ENCODE measurements at regions not wholly inside any gene's neighbourhood (a gene's known extent, or its start where the extent isn't known, plus 50 kb on each side); places are given as distances from the start of the nearest gene placed in this dataset.
"Not testable (repeated sequence)": the region's sequence is repeated elsewhere in the genome, so short reads cannot be mapped to it uniquely, and the experiment has no call there.

- no peak for DNase-seq
- intact Hi-C loops (cut with DNase I): no loop called here
These were observed 138.5 kb upstream of the FREM1 start for GRCh38 chr9:15048772-15049171.

- no peak for DNase-seq
- intact Hi-C loops (cut with DNase I): no loop called here
These were observed 136.9 kb upstream of the FREM1 start for GRCh38 chr9:15047028-15047551.

GRCh38 chr9:15033316-15033715 lies 123.1 kb upstream of the FREM1 start:
- intact Hi-C loops (cut with DNase I): no loop called here
- no peak for DNase-seq

- no peak for DNase-seq
- intact Hi-C loops (cut with DNase I): no loop called here
These were observed 122.6 kb upstream of the FREM1 start for GRCh38 chr9:15032860-15033259.

GRCh38 chr9:15021146-15021545 lies 110.9 kb upstream of the FREM1 start:
- intact Hi-C loops (cut with DNase I): no loop called here
- DNase-seq: no peak

GRCh38 chr9:15018096-15018637 lies 107.9 kb upstream of the FREM1 start:
- no peak for DNase-seq

GRCh38 chr9:15010581-15010980 lies 100.4 kb upstream of the FREM1 start:
- no peak for DNase-seq
- intact Hi-C loops (cut with DNase I): no loop called here

More at GRCh38 chr9:15018096-15018637, 107.9 kb upstream of the FREM1 start:
- intact Hi-C loops (cut with DNase I): no loop called here

- intact Hi-C loops (cut with DNase I): no loop called here
- DNase-seq: no peak
These were observed 97.5 kb upstream of the FREM1 start for GRCh38 chr9:15007698-15008097.

GRCh38 chr9:14994738-14995137 lies 84.5 kb upstream of the FREM1 start:
- DNase-seq: no peak
- intact Hi-C loops (cut with DNase I): no loop called here

- intact Hi-C loops (cut with DNase I): no loop called here
These were observed 83.8 kb upstream of the FREM1 start for GRCh38 chr9:14993901-14994554.

GRCh38 chr9:14993061-14993800 lies 83.0 kb upstream of the FREM1 start:
- intact Hi-C loops (cut with DNase I): no loop called here

More at GRCh38 chr9:14993901-14994554, 83.8 kb upstream of the FREM1 start:
- no peak for DNase-seq

GRCh38 chr9:14992516-14992915 lies 82.3 kb upstream of the FREM1 start:
- DNase-seq: peak in 1 of 42 donors; percentile 1
- intact Hi-C loops (cut with DNase I): no loop called here

More at GRCh38 chr9:14993061-14993800, 83.0 kb upstream of the FREM1 start:
- DNase-seq: peak; percentile 76 to 96 (median 90)

- intact Hi-C loops (cut with DNase I): no loop called here
These were observed 81.9 kb upstream of the FREM1 start for GRCh38 chr9:14992081-14992480.

GRCh38 chr9:14990647-14991046 lies 80.4 kb upstream of the FREM1 start:
- intact Hi-C loops (cut with DNase I): not testable (repeated sequence)

More at GRCh38 chr9:14992081-14992480, 81.9 kb upstream of the FREM1 start:
- DNase-seq: no peak

GRCh38 chr9:14989811-14990210 lies 79.6 kb upstream of the FREM1 start:
- intact Hi-C loops (cut with DNase I): no loop called here

More at GRCh38 chr9:14990647-14991046, 80.4 kb upstream of the FREM1 start:
- not testable (repeated sequence) for DNase-seq

GRCh38 chr9:14989336-14989735 lies 79.1 kb upstream of the FREM1 start:
- intact Hi-C loops (cut with DNase I); DNase-seq: not testable (repeated sequence)

More at GRCh38 chr9:14989811-14990210, 79.6 kb upstream of the FREM1 start:
- no peak for DNase-seq

- intact Hi-C loops (cut with DNase I): no loop called here
- DNase-seq: no peak
These were observed 77.6 kb upstream of the FREM1 start for GRCh38 chr9:14987858-14988257.

- DNase-seq: no peak
- intact Hi-C loops (cut with DNase I): no loop called here
These were observed 75.2 kb upstream of the FREM1 start for GRCh38 chr9:14985419-14985818.

GRCh38 chr9:14983599-14983998 lies 73.4 kb upstream of the FREM1 start:
- no peak for DNase-seq
- intact Hi-C loops (cut with DNase I): no loop called here
